ENCODE measurements at regions not wholly inside any gene's neighbourhood (a gene's known extent, or its start where the extent isn't known, plus 50 kb on each side); places are given as distances from the start of the nearest gene placed in this dataset.

DNA sequence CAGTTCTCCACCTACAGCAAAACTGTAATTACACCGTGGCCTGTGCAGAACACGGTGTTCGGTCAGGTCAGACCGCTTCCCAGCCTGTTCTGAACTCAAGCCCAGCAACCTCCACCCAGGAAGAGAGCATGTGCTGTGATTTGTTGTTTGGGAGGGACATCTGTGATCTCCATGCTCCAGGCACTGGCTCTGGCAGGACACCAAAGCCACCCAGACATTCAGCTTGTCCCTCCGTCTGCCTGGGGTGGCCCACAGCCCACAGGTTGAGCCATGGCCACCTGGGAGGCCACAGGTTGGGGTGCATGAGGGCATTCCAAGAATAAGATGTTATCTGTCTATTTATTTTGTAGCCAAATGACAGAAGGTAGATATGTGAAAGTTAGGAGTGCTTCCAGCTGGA, 1091.1 kb downstream of the VRK1 start:
- ATAC-seq (ENCODE audit: low read depth) (no peak), DNase-seq (ENCODE audit: low spot score) (no peak)
- Histone ChIP-seq H3K27ac (ENCODE audit: poor library complexity, severe bottlenecking) (no peak overlapping the region), H3K9me3 (ENCODE audit: severe bottlenecking) (no peaks in the 10 kb centered on the region), H3K4me3 (ENCODE audit: severe bottlenecking) (no peak overlapping the region), H3K36me3 (ENCODE audit: low read depth) (no peaks in the 10 kb centered on the region), H3K27me3 (ENCODE audit: insufficient read depth, poor library complexity, severe bottlenecking) (no peaks in the 10 kb centered on the region), H3K4me1 (ENCODE audit: insufficient read depth, poor library complexity, severe bottlenecking) (peaks cover 3% of the 10 kb centered on the region)
- TF ChIP-seq, protein P1, sequence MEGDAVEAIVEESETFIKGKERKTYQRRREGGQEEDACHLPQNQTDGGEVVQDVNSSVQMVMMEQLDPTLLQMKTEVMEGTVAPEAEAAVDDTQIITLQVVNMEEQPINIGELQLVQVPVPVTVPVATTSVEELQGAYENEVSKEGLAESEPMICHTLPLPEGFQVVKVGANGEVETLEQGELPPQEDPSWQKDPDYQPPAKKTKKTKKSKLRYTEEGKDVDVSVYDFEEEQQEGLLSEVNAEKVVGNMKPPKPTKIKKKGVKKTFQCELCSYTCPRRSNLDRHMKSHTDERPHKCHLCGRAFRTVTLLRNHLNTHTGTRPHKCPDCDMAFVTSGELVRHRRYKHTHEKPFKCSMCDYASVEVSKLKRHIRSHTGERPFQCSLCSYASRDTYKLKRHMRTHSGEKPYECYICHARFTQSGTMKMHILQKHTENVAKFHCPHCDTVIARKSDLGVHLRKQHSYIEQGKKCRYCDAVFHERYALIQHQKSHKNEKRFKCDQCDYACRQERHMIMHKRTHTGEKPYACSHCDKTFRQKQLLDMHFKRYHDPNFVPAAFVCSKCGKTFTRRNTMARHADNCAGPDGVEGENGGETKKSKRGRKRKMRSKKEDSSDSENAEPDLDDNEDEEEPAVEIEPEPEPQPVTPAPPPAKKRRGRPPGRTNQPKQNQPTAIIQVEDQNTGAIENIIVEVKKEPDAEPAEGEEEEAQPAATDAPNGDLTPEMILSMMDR (IDR thresholded peaks at IDR 0.05; ENCODE audit: poor library complexity, severe bottlenecking), result no peak

GRCh38 chr14:97891515-97891914, 1094.3 kb downstream of the VRK1 start:
- no peak for ATAC-seq (ENCODE audit: low read depth)
- DNase-seq (ENCODE audit: low spot score), result no peak
- Histone ChIP-seq H3K27ac (ENCODE audit: poor library complexity, severe bottlenecking) (no peak overlapping the region), H3K27me3 (ENCODE audit: insufficient read depth, poor library complexity, severe bottlenecking) (no peaks in the 10 kb centered on the region), H3K4me3 (ENCODE audit: severe bottlenecking) (no peak overlapping the region), H3K9me3 (ENCODE audit: severe bottlenecking) (no peaks in the 10 kb centered on the region), H3K4me1 (ENCODE audit: insufficient read depth, poor library complexity, severe bottlenecking) (peaks cover 3% of the 10 kb centered on the region), H3K36me3 (ENCODE audit: low read depth) (no peaks in the 10 kb centered on the region)
- TF ChIP-seq, protein P1 (IDR thresholded peaks at IDR 0.05; ENCODE audit: poor library complexity, severe bottlenecking), result no peak

DNA sequence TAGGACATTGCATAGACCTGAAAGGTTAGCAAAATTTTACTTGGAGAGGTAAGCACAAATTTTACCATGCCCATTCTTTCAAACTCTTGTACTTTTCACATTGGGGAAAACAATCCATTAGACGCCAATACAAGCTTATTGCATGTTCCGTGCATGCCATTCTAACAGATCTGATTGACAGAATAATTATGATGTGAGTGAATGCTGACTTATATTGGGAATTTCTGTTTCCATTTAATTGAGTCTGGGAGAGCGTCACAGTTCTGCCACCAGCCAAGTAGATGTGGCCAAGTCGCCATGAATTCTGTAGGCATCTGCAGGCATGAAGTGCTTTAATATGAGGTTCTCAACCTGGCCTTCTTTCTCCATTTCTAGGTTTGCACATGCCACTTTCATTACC, 1097.4 kb downstream of the VRK1 start:
- TF ChIP-seq, protein P1 (IDR thresholded peaks at IDR 0.05; ENCODE audit: poor library complexity, severe bottlenecking), result no peak
- DNase-seq (ENCODE audit: low spot score) (no peak), ATAC-seq (ENCODE audit: low read depth) (no peak)
- Histone ChIP-seq H3K36me3 (ENCODE audit: low read depth) (no peaks in the 10 kb centered on the region), H3K27ac (ENCODE audit: poor library complexity, severe bottlenecking) (no peak overlapping the region), H3K27me3 (ENCODE audit: insufficient read depth, poor library complexity, severe bottlenecking) (no peaks in the 10 kb centered on the region), H3K4me1 (ENCODE audit: insufficient read depth, poor library complexity, severe bottlenecking) (no peaks in the 10 kb centered on the region), H3K9me3 (ENCODE audit: severe bottlenecking) (no peaks in the 10 kb centered on the region), H3K4me3 (ENCODE audit: severe bottlenecking) (no peak overlapping the region)

GRCh38 chr14:97900196-97900854, 1103.1 kb downstream of the VRK1 start:
- ATAC-seq (ENCODE audit: low read depth) (no peak), DNase-seq (ENCODE audit: low spot score) (no peak)
- no peaks in the 10 kb centered on the region for H3K4me1 ChIP-seq (ENCODE audit: insufficient read depth, poor library complexity, severe bottlenecking)
- no peak overlapping the region for H3K27ac ChIP-seq (ENCODE audit: poor library complexity, severe bottlenecking)
- no peaks in the 10 kb centered on the region for H3K9me3 ChIP-seq (ENCODE audit: severe bottlenecking)
- no peaks in the 10 kb centered on the region for H3K36me3 ChIP-seq (ENCODE audit: low read depth)
- H3K27me3 ChIP-seq (ENCODE audit: insufficient read depth, poor library complexity, severe bottlenecking), result no peaks in the 10 kb centered on the region
- TF ChIP-seq, protein P1 (IDR thresholded peaks at IDR 0.05; ENCODE audit: poor library complexity, severe bottlenecking), result no peak
- H3K4me3 ChIP-seq (ENCODE audit: severe bottlenecking), result no peak overlapping the region

DNA sequence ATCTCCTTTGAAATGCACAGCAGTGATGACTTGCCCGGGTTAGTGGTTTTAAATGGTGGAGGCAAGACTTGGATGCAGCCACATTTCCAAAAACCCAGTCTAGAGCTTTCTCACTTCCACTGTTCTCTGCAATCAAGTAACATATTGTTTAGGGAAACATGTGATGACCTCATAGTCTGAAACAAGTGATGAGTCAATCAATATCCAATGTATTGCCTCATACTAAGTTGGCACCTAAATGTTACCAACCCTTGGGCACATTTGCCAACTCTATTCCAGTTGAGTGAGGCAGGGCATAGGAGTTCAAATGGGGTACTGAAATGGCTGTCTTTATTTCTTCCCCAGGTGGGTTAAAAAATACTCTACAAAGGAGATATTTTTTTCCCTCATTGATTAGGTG, 1105.4 kb downstream of the VRK1 start:
- ATAC-seq (ENCODE audit: low read depth), result peak; percentile 36; the same call in 2 of the 3 replicates
- no peaks in the 10 kb centered on the region for H3K36me3 ChIP-seq (ENCODE audit: low read depth)
- H3K27me3 ChIP-seq (ENCODE audit: insufficient read depth, poor library complexity, severe bottlenecking), result no peaks in the 10 kb centered on the region
- H3K4me1 ChIP-seq (ENCODE audit: insufficient read depth, poor library complexity, severe bottlenecking), result no peaks in the 10 kb centered on the region
- TF ChIP-seq, protein P1 (IDR thresholded peaks at IDR 0.05; ENCODE audit: poor library complexity, severe bottlenecking), result no peak
- H3K27ac ChIP-seq (ENCODE audit: poor library complexity, severe bottlenecking), result no peak overlapping the region
- no peak for DNase-seq (ENCODE audit: low spot score)
- H3K4me3 ChIP-seq (ENCODE audit: severe bottlenecking), result no peak overlapping the region
- no peaks in the 10 kb centered on the region for H3K9me3 ChIP-seq (ENCODE audit: severe bottlenecking)

Data from RWPE2 (cell line).